ENCODE measurements at regions not wholly inside any gene's neighbourhood (a gene's known extent, or its start where the extent isn't known, plus 50 kb on each side); places are given as distances from the start of the nearest gene placed in this dataset.
A peak's percentile ranks its signal among the peaks of the same experiment; 100 is the strongest.

DNA sequence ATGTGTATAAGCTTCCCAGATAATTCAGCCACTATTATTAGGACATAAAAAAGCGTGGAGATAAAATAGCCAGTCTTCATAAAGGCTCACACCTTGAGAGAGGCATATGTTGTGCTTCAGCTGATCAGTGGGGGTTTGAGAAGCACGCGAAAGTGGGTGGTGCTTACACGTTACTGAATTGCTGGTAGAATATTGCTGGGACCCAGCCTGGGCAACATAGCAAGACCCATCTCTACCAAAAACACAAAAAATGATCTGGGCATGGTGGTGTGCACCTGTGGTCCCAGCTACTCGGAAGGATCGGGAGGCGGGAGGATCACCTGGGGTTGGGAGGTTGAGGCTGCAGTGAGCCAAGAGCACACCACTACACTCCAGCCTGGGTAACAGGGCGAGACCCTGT, 74.9 kb upstream of the MBOAT2 start:
- Histone ChIP-seq H3K36me3 (ENCODE audit: control insufficient read depth, insufficient read depth, low read length) (no peaks in the 10 kb centered on the region), H3K27me3 (ENCODE audit: control insufficient read depth, insufficient read depth, low read length) (no peaks in the 10 kb centered on the region), H3K4me3 (ENCODE audit: low read depth, low read length) (no peak overlapping the region)
- TF ChIP-seq CTCF (IDR thresholded peaks at IDR 0.05; ENCODE audit: insufficient read depth, low read length, poor library complexity, severe bottlenecking) = no peak
- no peak for DNase-seq (ENCODE audit: low read depth)

DNA sequence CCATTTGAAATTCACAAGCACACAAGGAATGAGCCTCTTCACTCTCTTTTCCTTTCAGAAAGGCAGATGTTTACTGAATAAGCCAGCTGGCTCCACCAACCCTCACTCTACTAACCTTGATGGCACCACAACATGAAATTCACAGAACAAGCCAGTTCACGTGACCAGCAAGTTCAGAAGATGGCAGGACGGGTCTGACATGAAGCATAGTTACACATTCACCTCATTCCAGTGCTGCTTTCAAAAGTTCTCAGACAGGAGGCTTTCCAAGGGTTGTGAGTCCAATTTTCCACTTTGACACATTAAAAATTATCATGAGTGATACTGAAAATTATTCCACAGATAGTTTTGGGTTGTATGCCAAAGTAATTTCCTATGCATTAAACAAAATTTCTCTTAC, 74.2 kb upstream of the MBOAT2 start:
- no peak for TF ChIP-seq CTCF (IDR thresholded peaks at IDR 0.05; ENCODE audit: insufficient read depth, low read length, poor library complexity, severe bottlenecking)
- no peak overlapping the region for H3K4me3 ChIP-seq (ENCODE audit: low read depth, low read length)
- H3K36me3 ChIP-seq (ENCODE audit: control insufficient read depth, insufficient read depth, low read length) = no peaks in the 10 kb centered on the region
- H3K27me3 ChIP-seq (ENCODE audit: control insufficient read depth, insufficient read depth, low read length) = no peaks in the 10 kb centered on the region
- DNase-seq (ENCODE audit: low read depth) = no peak

DNA sequence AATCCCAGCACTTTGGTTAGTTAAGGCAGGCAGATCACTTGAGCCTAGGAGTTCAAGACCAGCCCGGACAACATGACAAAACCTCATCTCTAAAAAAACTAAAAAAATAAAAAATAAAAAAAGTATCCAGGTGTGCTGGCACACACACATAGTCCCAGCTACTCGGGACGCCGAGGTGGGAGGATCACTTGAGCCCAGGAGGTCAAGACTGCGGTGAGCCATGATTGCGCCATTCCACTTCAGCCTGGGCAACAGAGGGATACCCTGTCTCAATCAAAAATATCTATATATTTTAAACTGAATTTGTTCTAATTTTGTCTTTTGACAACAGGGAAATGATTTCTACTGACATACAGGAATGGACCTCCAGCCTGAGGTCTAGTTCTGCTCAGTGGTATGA, 73.3 kb upstream of the MBOAT2 start:
- Histone ChIP-seq H3K4me3 (ENCODE audit: low read depth, low read length) (no peak overlapping the region), H3K27me3 (ENCODE audit: control insufficient read depth, insufficient read depth, low read length) (no peaks in the 10 kb centered on the region), H3K36me3 (ENCODE audit: control insufficient read depth, insufficient read depth, low read length) (no peaks in the 10 kb centered on the region)
- no peak for DNase-seq (ENCODE audit: low read depth)
- TF ChIP-seq CTCF (IDR thresholded peaks at IDR 0.05; ENCODE audit: insufficient read depth, low read length, poor library complexity, severe bottlenecking) = no peak

DNA sequence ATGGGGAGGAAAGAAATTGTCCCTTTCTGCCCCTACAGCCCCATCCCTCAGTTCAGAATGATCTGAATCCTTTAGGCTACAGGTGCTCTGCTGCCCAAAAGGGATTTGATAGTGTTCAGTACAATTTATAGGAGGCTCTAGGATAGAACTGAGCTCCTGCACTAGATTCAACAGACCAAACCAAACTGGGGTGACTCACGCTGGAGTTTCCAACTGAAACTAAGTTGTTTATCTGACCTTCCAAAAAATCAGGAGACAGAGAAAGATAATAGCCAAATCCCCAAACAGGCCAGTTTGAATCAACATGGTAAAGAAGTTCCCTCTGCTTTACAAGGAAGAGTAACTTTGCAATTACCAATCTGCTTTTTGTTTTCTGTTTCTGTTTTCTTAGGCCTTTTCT, 72.7 kb upstream of the MBOAT2 start:
- Histone ChIP-seq H3K36me3 (ENCODE audit: control insufficient read depth, insufficient read depth, low read length) (no peaks in the 10 kb centered on the region), H3K4me3 (ENCODE audit: low read depth, low read length) (no peak overlapping the region), H3K27me3 (ENCODE audit: control insufficient read depth, insufficient read depth, low read length) (no peaks in the 10 kb centered on the region)
- DNase-seq (ENCODE audit: low read depth) = no peak
- no peak for TF ChIP-seq CTCF (IDR thresholded peaks at IDR 0.05; ENCODE audit: insufficient read depth, low read length, poor library complexity, severe bottlenecking)

- H3K36me3 ChIP-seq (ENCODE audit: control insufficient read depth, insufficient read depth, low read length) = no peaks in the 10 kb centered on the region
- DNase-seq (ENCODE audit: low read depth) = peak; percentile 25
- H3K27me3 ChIP-seq (ENCODE audit: control insufficient read depth, insufficient read depth, low read length) = no peaks in the 10 kb centered on the region
- no peak overlapping the region for H3K4me3 ChIP-seq (ENCODE audit: low read depth, low read length)
- TF ChIP-seq CTCF (IDR thresholded peaks at IDR 0.05; ENCODE audit: insufficient read depth, low read length, poor library complexity, severe bottlenecking) = no peak
Measured at GRCh38 chr2:9074930-9075329, 71.4 kb upstream of the MBOAT2 start.

DNA sequence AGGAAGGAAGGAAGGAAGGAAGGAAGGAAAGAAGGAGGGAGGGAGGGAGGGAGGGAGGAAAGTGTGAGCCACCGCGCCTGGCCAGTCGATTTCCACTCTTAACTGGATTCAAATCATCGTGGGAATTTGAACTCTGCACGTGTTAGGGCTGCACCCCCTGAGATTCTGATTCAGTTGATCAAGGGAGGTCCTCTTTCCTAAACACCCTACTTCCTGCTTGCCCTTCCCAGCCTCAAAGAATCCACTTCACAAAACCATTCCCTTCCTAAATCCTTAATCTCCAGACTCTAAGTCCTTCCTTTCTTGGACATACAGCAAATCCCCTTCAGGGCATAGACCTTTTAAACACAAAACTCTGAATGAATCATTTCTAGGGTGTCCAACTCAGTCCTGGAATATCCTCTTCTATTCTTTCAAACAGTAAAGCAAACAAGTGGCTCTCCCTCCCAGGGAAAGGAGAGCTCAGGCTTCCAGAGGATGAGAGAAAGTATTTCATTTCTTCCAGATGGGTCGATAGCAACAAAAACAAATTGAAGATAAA, 68.2 kb upstream of the MBOAT2 start:
- no peak for DNase-seq (ENCODE audit: low read depth)
- H3K27me3 ChIP-seq (ENCODE audit: control insufficient read depth, insufficient read depth, low read length) = no peaks in the 10 kb centered on the region
- TF ChIP-seq CTCF (IDR thresholded peaks at IDR 0.05; ENCODE audit: insufficient read depth, low read length, poor library complexity, severe bottlenecking) = no peak
- H3K4me3 ChIP-seq (ENCODE audit: low read depth, low read length) = no peak overlapping the region
- no peaks in the 10 kb centered on the region for H3K36me3 ChIP-seq (ENCODE audit: control insufficient read depth, insufficient read depth, low read length)

Data from kidney epithelial cell (primary cell).